ENCODE measurements at regions not wholly inside any gene's neighbourhood (a gene's known extent, or its start where the extent isn't known, plus 50 kb on each side); places are given as distances from the start of the nearest gene placed in this dataset.

DNA sequence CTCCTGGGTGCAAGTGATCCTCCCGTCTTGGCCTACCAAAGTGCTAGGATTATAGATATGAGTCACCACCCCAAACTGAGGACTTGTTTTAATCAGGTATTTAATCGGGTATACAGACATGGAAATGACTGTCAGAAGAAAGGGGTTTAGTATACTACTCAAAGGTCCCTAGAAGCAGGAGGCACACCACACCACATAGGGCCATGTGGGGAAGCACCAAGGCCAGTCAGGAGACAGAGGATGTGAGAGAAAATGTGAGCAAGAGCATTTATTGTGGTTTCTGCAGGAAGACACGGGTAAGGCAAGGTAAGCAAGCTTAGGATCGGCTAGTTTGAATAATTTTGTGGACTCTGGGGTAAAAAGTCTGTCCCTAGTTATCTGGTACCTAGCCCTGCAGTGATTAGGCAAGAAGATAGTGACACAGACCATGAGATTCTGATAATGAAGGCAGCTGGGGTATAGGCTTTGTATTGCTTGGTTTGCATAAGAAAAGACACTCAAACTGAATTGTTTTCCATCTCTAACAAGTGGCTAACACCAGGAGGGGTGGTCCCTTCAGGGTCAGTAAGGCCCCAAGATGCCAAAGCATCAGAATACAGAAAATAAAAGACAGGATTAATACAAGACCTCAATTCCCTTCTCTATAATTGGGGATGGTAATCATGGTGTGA, 408.8 kb upstream of the F9 start:
- TF ChIP-seq RXRA (CRISPR knock-in tag; IDR thresholded peaks at IDR 0.05) (no peak), SALL2 (CRISPR knock-in tag; IDR thresholded peaks at IDR 0.05) (no peak)
- TF ChIP-seq, protein P1, sequence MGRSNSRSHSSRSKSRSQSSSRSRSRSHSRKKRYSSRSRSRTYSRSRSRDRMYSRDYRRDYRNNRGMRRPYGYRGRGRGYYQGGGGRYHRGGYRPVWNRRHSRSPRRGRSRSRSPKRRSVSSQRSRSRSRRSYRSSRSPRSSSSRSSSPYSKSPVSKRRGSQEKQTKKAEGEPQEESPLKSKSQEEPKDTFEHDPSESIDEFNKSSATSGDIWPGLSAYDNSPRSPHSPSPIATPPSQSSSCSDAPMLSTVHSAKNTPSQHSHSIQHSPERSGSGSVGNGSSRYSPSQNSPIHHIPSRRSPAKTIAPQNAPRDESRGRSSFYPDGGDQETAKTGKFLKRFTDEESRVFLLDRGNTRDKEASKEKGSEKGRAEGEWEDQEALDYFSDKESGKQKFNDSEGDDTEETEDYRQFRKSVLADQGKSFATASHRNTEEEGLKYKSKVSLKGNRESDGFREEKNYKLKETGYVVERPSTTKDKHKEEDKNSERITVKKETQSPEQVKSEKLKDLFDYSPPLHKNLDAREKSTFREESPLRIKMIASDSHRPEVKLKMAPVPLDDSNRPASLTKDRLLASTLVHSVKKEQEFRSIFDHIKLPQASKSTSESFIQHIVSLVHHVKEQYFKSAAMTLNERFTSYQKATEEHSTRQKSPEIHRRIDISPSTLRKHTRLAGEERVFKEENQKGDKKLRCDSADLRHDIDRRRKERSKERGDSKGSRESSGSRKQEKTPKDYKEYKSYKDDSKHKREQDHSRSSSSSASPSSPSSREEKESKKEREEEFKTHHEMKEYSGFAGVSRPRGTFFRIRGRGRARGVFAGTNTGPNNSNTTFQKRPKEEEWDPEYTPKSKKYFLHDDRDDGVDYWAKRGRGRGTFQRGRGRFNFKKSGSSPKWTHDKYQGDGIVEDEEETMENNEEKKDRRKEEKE (IDR thresholded peaks at IDR 0.05): no peak
- TF ChIP-seq, protein P2, sequence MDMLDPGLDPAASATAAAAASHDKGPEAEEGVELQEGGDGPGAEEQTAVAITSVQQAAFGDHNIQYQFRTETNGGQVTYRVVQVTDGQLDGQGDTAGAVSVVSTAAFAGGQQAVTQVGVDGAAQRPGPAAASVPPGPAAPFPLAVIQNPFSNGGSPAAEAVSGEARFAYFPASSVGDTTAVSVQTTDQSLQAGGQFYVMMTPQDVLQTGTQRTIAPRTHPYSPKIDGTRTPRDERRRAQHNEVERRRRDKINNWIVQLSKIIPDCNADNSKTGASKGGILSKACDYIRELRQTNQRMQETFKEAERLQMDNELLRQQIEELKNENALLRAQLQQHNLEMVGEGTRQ (IDR thresholded peaks at IDR 0.05; ENCODE audit: low read depth, low read length): no peak
- TF ChIP-seq, protein P2 (CRISPR knock-in tag; IDR thresholded peaks at IDR 0.05; ENCODE audit: borderline replicate concordance): no peak

Measured in HepG2 (cell line).